ENCODE measurements at regions not wholly inside any gene's neighbourhood (a gene's known extent, or its start where the extent isn't known, plus 50 kb on each side); places are given as distances from the start of the nearest gene placed in this dataset.

DNA sequence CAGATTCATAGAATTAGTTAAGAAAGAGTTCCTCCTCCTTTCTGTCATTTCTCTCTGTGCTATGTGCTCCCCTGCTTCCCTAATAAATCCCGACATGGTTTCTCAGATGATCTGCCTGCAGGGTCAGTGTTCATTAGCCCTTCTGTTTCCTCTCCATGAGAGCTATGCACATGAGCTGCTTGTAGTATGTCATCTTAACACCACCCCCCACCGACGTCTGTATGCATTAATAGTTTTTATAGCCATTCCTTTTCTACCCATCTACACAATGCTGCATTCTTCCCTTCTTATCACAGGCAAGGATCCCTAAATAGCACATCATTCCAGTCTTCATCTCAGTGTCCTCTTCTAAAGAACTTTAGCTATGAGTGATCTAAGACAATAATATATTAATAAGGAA is 809.1 kb downstream of the ANKRD7 start:
- TF ChIP-seq EP300 (IDR thresholded peaks at IDR 0.05) (no peak), POLR2A (IDR thresholded peaks at IDR 0.05) (no peak)
- TF ChIP-seq, protein P1, sequence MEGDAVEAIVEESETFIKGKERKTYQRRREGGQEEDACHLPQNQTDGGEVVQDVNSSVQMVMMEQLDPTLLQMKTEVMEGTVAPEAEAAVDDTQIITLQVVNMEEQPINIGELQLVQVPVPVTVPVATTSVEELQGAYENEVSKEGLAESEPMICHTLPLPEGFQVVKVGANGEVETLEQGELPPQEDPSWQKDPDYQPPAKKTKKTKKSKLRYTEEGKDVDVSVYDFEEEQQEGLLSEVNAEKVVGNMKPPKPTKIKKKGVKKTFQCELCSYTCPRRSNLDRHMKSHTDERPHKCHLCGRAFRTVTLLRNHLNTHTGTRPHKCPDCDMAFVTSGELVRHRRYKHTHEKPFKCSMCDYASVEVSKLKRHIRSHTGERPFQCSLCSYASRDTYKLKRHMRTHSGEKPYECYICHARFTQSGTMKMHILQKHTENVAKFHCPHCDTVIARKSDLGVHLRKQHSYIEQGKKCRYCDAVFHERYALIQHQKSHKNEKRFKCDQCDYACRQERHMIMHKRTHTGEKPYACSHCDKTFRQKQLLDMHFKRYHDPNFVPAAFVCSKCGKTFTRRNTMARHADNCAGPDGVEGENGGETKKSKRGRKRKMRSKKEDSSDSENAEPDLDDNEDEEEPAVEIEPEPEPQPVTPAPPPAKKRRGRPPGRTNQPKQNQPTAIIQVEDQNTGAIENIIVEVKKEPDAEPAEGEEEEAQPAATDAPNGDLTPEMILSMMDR (IDR thresholded peaks at IDR 0.05), result no peak
